BLaER1 treated with 17β-estradiol and CSF1 and Interleukin-3, amounts not matched to agents 10 nM and 100 nM (cell line): ENCODE measurements at regions not wholly inside any gene's neighbourhood (a gene's known extent, or its start where the extent isn't known, plus 50 kb on each side); places are given as distances from the start of the nearest gene placed in this dataset.
A peak's percentile ranks its signal among the peaks of the same experiment; 100 is the strongest.

Experiments used
- H3K27ac ChIP-seq, 11 experiments: shearing (Covaris generic); formaldehyde crosslinking; 2 replicates each; pipeline ENCODE4 v1.8.1; 2022
- H3K27me3 ChIP-seq, 11 experiments: shearing (Covaris generic); formaldehyde crosslinking; 2 replicates each; pipeline ENCODE4 v1.8.1; 2022
- H3K36me3 ChIP-seq, 11 experiments: shearing (Covaris generic); formaldehyde crosslinking; 2 replicates each; pipeline ENCODE4 v1.8.1; 2022
- H3K4me1 ChIP-seq, 10 experiments: shearing (Covaris generic); formaldehyde crosslinking; 2 replicates each; pipeline ENCODE4 v1.8.1; 2022
- H3K4me2 ChIP-seq, 11 experiments: shearing (Covaris generic); formaldehyde crosslinking; 2 replicates each; pipeline ENCODE4 v1.8.1; 2022
- H3K4me3 ChIP-seq, 10 experiments: shearing (Covaris generic); formaldehyde crosslinking; 2 replicates each; pipeline ENCODE4 v1.8.1; 2022
- H3K9ac ChIP-seq, 11 experiments: shearing (Covaris generic); formaldehyde crosslinking; 2 replicates each; pipeline ENCODE4 v1.8.1; 2022
- H3K9me3 ChIP-seq, 11 experiments: shearing (Covaris generic); formaldehyde crosslinking; replicated peaks in 1 of 11; 2 replicates each; pipeline ENCODE4 v1.8.1; 2022
- H4K20me1 ChIP-seq, 11 experiments: shearing (Covaris generic); formaldehyde crosslinking; 2 replicates each; pipeline ENCODE4 v1.8.1; 2022
- Cebpa-rat ChIP-seq, 11 experiments: shearing (Covaris generic); IDR thresholded peaks; 2 replicates each; pipeline ENCODE4 v1.8.1; 2022

GRCh38 chr9:89729954-89730530 lies 125.2 kb downstream of the GADD45G start:
- no peak for TF ChIP-seq Cebpa-rat (IDR thresholded peaks at IDR 0.05)
- Histone ChIP-seq H3K27me3 (no peaks in the 10 kb centered on the region), H3K27ac (peak overlapping the region in 3 of 11 experiments; percentile 35 to 74 (median 39); a peak in 4 of 22 replicates), H4K20me1 (peaks cover 0 to 6% (median 0%) of the 10 kb centered on the region in 11 experiments; a peak in 1 of 22 replicates), H3K4me1 (peaks cover 24 to 69% (median 64%) of the 10 kb centered on the region in 10 experiments), H3K4me2 (peak overlapping the region in 8 of 11 experiments; percentile 81 to 96 (median 90); a peak in 15 of 22 replicates), H3K4me3 (no peak overlapping the region), H3K9ac (no peak overlapping the region), H3K36me3 (no peaks in the 10 kb centered on the region), H3K9me3 (peaks cover 0 to 4% (median 0%) of the 10 kb centered on the region in 11 experiments; a peak in 1 of 22 replicates)

DNA sequence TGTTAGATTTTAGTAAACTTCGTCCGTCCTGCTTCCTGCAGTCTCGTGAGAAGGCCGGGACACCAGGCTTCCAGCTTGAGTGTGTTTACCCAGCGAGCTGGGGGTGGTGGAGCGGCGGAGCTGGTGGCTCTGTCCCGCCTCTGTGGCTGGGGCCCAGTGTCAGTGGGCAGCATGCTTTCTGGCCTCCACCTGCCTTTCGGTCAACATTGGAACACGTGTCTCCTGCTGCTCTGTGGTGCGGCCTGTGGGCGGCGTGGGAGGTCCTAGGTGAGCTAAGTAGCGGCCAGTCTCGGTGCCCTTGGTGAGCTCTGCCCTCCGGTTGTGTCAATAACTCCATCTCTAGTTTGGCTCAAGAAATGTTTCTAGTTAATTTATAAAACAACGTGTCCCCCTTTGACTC lies 125.9 kb downstream of the GADD45G start:
- H3K36me3 ChIP-seq: no peaks in the 10 kb centered on the region
- TF ChIP-seq Cebpa-rat (IDR thresholded peaks at IDR 0.05): no peak
- H3K9me3 ChIP-seq: peaks cover 0 to 4% (median 0%) of the 10 kb centered on the region in 11 experiments; a peak in 1 of 22 replicates
- no peak overlapping the region for H3K9ac ChIP-seq
- peak overlapping the region in 8 of 11 experiments; percentile 81 to 96 (median 90); a peak in 16 of 22 replicates for H3K4me2 ChIP-seq
- no peak overlapping the region for H3K4me3 ChIP-seq
- peak overlapping the region in 7 of 11 experiments; percentile 6 to 82 (median 39); a peak in 7 of 22 replicates for H3K27ac ChIP-seq
- peaks cover 0 to 6% (median 0%) of the 10 kb centered on the region in 11 experiments; a peak in 1 of 22 replicates for H4K20me1 ChIP-seq
- H3K4me1 ChIP-seq: peaks cover 24 to 76% (median 71%) of the 10 kb centered on the region in 10 experiments
- no peaks in the 10 kb centered on the region for H3K27me3 ChIP-seq

GRCh38 chr9:89731262-89732182 lies 126.7 kb downstream of the GADD45G start:
- peaks cover 24 to 83% (median 72%) of the 10 kb centered on the region in 10 experiments for H3K4me1 ChIP-seq
- H3K36me3 ChIP-seq: no peaks in the 10 kb centered on the region
- H3K4me3 ChIP-seq: peak overlapping the region in 4 of 10 experiments; percentile 5 to 45 (median 21); a peak in 3 of 20 replicates
- no peak for TF ChIP-seq Cebpa-rat (IDR thresholded peaks at IDR 0.05)
- H4K20me1 ChIP-seq: peaks cover 0 to 6% (median 0%) of the 10 kb centered on the region in 11 experiments; a peak in 1 of 22 replicates
- H3K27ac ChIP-seq: peak overlapping the region in 9 of 11 experiments; percentile 26 to 82 (median 71); a peak in 17 of 22 replicates
- peak overlapping the region; percentile 56 to 96 (median 86) for H3K4me2 ChIP-seq
- peaks cover 0 to 4% (median 0%) of the 10 kb centered on the region in 11 experiments; a peak in 1 of 22 replicates for H3K9me3 ChIP-seq
- peak overlapping the region in 8 of 11 experiments; percentile 6 to 74 (median 52); a peak in 13 of 22 replicates for H3K9ac ChIP-seq
- H3K27me3 ChIP-seq: no peaks in the 10 kb centered on the region

- peak in 3 of 11 experiments; percentile 23 to 46 (median 41); a peak in 1 of 22 replicates for TF ChIP-seq Cebpa-rat (IDR thresholded peaks at IDR 0.05)
- Histone ChIP-seq H3K4me1 (peaks cover 24 to 92% (median 80%) of the 10 kb centered on the region in 10 experiments), H3K4me3 (peak overlapping the region in 5 of 10 experiments; percentile 5 to 45 (median 12); a peak in 3 of 20 replicates), H3K27ac (peak overlapping the region in 9 of 11 experiments; percentile 26 to 82 (median 72); a peak in 17 of 22 replicates), H3K9me3 (no peaks in the 10 kb centered on the region), H3K9ac (peak overlapping the region in 8 of 11 experiments; percentile 32 to 74 (median 56); a peak in 13 of 22 replicates), H3K4me2 (peak overlapping the region; percentile 56 to 96 (median 86)), H3K27me3 (no peaks in the 10 kb centered on the region), H4K20me1 (peaks cover 0 to 6% (median 0%) of the 10 kb centered on the region in 11 experiments; a peak in 1 of 22 replicates), H3K36me3 (no peaks in the 10 kb centered on the region)
Measured at GRCh38 chr9:89732295-89732938, 127.6 kb downstream of the GADD45G start.

- Histone ChIP-seq H3K4me2 (peak overlapping the region; percentile 56 to 96 (median 86)), H3K36me3 (no peaks in the 10 kb centered on the region), H3K4me1 (peaks cover 28 to 97% (median 85%) of the 10 kb centered on the region in 10 experiments), H3K4me3 (peak overlapping the region in 1 of 10 experiments; percentile 12; a peak in 1 of 20 replicates), H3K27me3 (no peaks in the 10 kb centered on the region), H3K9me3 (no peaks in the 10 kb centered on the region), H4K20me1 (peaks cover 0 to 6% (median 0%) of the 10 kb centered on the region in 11 experiments; a peak in 1 of 22 replicates), H3K9ac (peak overlapping the region in 8 of 11 experiments; percentile 32 to 74 (median 55); a peak in 11 of 22 replicates), H3K27ac (peak overlapping the region in 9 of 11 experiments; percentile 10 to 82 (median 72); a peak in 17 of 22 replicates)
- no peak for TF ChIP-seq Cebpa-rat (IDR thresholded peaks at IDR 0.05)
Measured at GRCh38 chr9:89732939-89733324, 128.1 kb downstream of the GADD45G start.

GRCh38 chr9:89734600-89735041 lies 129.8 kb downstream of the GADD45G start:
- TF ChIP-seq Cebpa-rat (IDR thresholded peaks at IDR 0.05): no peak
- no peaks in the 10 kb centered on the region for H3K27me3 ChIP-seq
- no peaks in the 10 kb centered on the region for H3K36me3 ChIP-seq
- H3K27ac ChIP-seq: peak overlapping the region in 4 of 11 experiments; percentile 19 to 74 (median 36); a peak in 4 of 22 replicates
- H3K9me3 ChIP-seq: no peaks in the 10 kb centered on the region
- peak overlapping the region in 1 of 11 experiments; percentile 26; a peak in 1 of 22 replicates for H3K9ac ChIP-seq
- no peak overlapping the region for H3K4me3 ChIP-seq
- H3K4me2 ChIP-seq: peak overlapping the region in 9 of 11 experiments; percentile 11 to 96 (median 86); a peak in 16 of 22 replicates
- H4K20me1 ChIP-seq: peaks cover 0 to 6% (median 0%) of the 10 kb centered on the region in 11 experiments; a peak in 1 of 22 replicates
- peaks cover 43 to 100% (median 90%) of the 10 kb centered on the region in 10 experiments for H3K4me1 ChIP-seq

DNA sequence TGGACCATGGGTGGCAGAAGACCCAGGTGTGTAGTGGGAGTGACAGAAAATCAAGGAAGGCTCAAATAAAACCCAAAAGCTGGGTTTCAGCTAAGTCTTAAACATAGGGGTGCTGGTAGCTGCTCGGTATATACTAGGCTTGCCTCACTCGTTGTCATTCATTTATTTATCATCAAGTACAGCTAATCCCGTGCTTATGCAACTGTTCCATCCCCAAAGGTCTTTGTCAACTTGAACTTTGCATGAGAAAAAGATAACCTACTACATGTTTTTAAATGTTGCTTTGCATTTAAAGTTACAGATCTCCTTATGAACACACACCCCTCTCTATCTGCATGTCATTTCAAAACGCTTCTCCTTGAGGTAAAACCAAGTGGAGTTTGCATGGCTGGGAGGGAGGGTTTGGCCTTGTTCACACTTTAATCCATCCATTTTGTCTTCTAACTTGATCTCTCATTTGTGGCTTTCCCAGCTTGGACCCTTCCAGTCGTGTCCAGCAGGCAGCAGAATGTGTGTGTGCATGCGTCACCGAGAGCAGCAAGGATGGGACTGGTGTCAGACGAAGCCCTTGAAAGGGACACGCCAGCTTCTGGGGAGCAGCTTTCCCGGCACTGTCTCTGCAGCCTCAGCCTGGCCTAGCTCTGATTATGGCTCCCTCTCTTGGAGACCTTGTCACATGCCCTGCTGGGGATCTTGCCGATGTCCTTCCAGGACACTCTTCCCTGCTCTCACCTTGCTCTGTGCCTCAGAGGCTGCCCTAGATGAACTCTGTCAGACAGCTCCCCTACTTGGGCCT lies 133.5 kb downstream of the GADD45G start:
- no peaks in the 10 kb centered on the region for H3K9me3 ChIP-seq
- TF ChIP-seq Cebpa-rat (IDR thresholded peaks at IDR 0.05): no peak
- H3K36me3 ChIP-seq: no peaks in the 10 kb centered on the region
- no peak overlapping the region for H3K4me3 ChIP-seq
- peak overlapping the region; percentile 69 to 98 (median 84) for H3K4me2 ChIP-seq
- peak overlapping the region in 6 of 11 experiments; percentile 3 to 94 (median 60); a peak in 6 of 22 replicates for H3K27ac ChIP-seq
- peaks cover 50 to 100% (median 90%) of the 10 kb centered on the region in 10 experiments for H3K4me1 ChIP-seq
- no peaks in the 10 kb centered on the region for H4K20me1 ChIP-seq
- no peak overlapping the region for H3K9ac ChIP-seq
- no peaks in the 10 kb centered on the region for H3K27me3 ChIP-seq
